ENCODE measurements at regions not wholly inside any gene's neighbourhood (a gene's known extent, or its start where the extent isn't known, plus 50 kb on each side); places are given as distances from the start of the nearest gene placed in this dataset.

DNA sequence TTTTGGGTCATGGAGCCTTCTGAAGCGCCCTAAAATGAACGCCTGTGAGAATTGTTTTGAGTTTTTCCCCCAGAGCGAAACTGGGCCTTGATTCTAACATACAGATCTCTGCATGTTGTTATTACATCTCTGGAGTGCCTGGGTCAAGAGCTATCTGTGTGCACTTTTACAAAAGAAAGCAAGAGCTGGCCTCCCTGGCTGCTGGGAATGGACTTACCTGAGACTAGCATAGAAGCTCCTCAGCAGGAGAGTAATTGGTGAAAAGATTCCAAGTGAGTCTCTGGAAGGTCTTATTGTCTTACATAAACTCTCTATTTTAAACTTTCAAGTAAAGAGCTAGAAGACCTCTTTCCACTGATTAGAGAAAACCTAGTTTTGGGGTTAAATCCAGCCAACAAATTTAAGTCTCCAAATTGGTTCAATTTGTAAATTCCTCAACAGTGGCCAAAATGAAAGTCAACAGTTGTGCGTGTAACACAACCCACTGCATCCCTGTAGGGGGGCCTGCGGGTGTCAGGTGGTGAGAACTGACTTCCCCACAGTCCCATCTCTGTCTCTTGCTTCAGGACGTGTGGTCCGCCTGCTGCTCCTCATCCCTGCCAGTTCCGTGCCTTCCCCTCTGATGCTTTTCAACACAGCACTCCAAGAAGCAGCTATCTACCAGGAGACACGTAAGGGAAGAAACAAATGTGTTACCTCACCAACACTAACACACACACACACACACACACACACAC is 206.1 kb downstream of the SH3BP4 start:
- H3K27ac ChIP-seq (ENCODE audit: low read length), result no peak overlapping the region
- H3K36me3 ChIP-seq (ENCODE audit: control insufficient read depth in 1 of 2, insufficient read depth in 2 of 2, low read length in 2 of 2), result no peaks in the 10 kb centered on the region
- no peak overlapping the region for H3K4me3 ChIP-seq (ENCODE audit: low read depth in 1 of 2, low read length in 2 of 2)
- no peaks in the 10 kb centered on the region for H3K27me3 ChIP-seq (ENCODE audit: low read depth, low read length)
- no peaks in the 10 kb centered on the region for H3K9me3 ChIP-seq (ENCODE audit: control insufficient read depth in 1 of 2, low read length in 2 of 2)
- no peaks in the 10 kb centered on the region for H3K4me1 ChIP-seq (ENCODE audit: control insufficient read depth in 1 of 2, insufficient read depth in 2 of 2, low read length in 2 of 2)

DNA sequence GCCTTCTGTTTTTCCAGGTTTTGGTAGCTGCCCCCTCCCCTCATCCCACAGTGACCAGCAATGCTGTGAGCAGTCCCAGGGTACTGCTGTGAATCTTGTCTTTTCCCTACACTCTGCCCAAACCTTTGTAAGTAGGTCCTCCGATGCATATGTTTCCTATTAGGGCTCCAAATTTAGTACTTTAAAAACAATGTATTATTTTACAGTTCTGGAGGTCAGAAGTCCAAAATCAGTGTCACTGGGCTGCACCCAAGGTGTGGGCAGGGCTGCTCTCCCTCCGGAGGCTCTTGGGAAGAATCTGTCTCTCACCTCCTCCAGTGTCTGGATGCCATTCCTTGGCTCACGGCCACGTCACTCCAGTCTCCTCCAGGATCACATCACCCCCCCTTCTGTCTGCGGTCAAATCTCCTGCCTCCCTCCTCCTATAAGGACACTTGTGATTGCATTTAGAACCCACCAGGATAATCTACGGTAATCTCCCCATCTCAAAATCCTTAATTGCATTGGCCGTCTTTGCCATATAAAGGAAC is 208.5 kb downstream of the SH3BP4 start:
- H3K9me3 ChIP-seq (ENCODE audit: control insufficient read depth in 1 of 2, low read length in 2 of 2), result no peaks in the 10 kb centered on the region
- no peaks in the 10 kb centered on the region for H3K27me3 ChIP-seq (ENCODE audit: low read depth, low read length)
- H3K4me1 ChIP-seq (ENCODE audit: control insufficient read depth in 1 of 2, insufficient read depth in 2 of 2, low read length in 2 of 2), result no peaks in the 10 kb centered on the region
- no peaks in the 10 kb centered on the region for H3K36me3 ChIP-seq (ENCODE audit: control insufficient read depth in 1 of 2, insufficient read depth in 2 of 2, low read length in 2 of 2)
- no peak overlapping the region for H3K4me3 ChIP-seq (ENCODE audit: low read depth in 1 of 2, low read length in 2 of 2)
- no peak overlapping the region for H3K27ac ChIP-seq (ENCODE audit: low read length)

DNA sequence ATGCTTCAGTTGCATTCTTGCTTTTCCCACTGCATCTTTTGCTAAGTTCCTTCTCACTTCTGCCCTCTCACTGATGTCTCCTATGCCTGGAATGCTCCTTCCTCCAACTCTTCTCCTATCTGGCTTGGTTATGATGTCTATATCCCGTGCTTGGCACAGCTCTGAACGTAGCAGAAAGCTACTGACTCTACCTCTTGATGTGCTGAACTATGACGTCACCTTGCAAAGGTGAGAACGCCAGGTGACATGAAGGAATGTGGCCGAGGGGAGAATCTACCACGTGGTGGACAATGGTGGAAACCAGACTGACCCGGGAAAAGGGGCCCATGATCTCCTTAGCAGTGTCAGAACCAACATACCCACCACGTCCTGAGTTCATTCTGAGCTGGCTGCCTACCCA is 209.7 kb downstream of the SH3BP4 start:
- H3K4me3 ChIP-seq (ENCODE audit: low read depth in 1 of 2, low read length in 2 of 2), result no peak overlapping the region
- no peaks in the 10 kb centered on the region for H3K4me1 ChIP-seq (ENCODE audit: control insufficient read depth in 1 of 2, insufficient read depth in 2 of 2, low read length in 2 of 2)
- no peaks in the 10 kb centered on the region for H3K27me3 ChIP-seq (ENCODE audit: low read depth, low read length)
- H3K9me3 ChIP-seq (ENCODE audit: control insufficient read depth in 1 of 2, low read length in 2 of 2), result no peaks in the 10 kb centered on the region
- H3K27ac ChIP-seq (ENCODE audit: low read length), result no peak overlapping the region
- H3K36me3 ChIP-seq (ENCODE audit: control insufficient read depth in 1 of 2, insufficient read depth in 2 of 2, low read length in 2 of 2), result no peaks in the 10 kb centered on the region

DNA sequence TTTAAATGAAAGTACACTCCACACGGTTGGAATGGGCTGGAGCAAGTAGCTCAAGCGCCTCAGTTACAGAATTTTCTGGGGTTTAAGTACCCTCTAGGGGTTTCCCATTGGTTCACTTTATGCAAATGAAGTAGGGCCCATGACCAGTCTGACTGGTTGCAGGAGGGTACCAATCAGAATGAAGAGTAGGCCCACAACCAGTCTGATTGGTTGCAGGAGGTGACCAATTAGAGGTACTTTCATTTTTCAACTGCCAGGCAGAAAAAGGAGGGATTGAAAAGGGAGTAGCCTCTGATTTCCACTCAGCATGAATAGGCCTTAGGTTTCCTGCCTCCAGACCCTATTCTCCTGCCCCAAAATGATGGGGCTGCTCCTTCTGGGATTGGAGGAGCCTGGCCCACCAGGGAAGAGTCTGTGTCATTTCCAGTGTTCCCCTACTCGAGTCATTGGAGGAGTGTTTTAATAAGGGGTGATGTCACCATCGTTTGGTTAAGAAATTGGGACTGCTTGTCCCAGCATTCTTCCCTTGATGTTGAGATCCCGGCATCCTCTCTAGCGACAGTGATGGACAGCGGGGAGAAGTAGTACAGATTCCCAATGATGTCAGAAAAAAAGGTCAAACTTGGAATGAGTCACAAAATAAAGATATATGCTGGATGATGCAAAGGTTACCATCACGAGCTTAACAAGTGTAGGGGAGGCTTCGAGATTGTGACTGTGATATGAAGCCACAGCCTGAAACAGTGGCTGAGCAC is 210.4 kb downstream of the SH3BP4 start:
- H3K36me3 ChIP-seq (ENCODE audit: control insufficient read depth in 1 of 2, insufficient read depth in 2 of 2, low read length in 2 of 2), result no peaks in the 10 kb centered on the region
- H3K9me3 ChIP-seq (ENCODE audit: control insufficient read depth in 1 of 2, low read length in 2 of 2), result no peaks in the 10 kb centered on the region
- H3K27ac ChIP-seq (ENCODE audit: low read length), result no peak overlapping the region
- no peak overlapping the region for H3K4me3 ChIP-seq (ENCODE audit: low read depth in 1 of 2, low read length in 2 of 2)
- H3K4me1 ChIP-seq (ENCODE audit: control insufficient read depth in 1 of 2, insufficient read depth in 2 of 2, low read length in 2 of 2), result no peaks in the 10 kb centered on the region
- H3K27me3 ChIP-seq (ENCODE audit: low read depth, low read length), result no peaks in the 10 kb centered on the region

DNA sequence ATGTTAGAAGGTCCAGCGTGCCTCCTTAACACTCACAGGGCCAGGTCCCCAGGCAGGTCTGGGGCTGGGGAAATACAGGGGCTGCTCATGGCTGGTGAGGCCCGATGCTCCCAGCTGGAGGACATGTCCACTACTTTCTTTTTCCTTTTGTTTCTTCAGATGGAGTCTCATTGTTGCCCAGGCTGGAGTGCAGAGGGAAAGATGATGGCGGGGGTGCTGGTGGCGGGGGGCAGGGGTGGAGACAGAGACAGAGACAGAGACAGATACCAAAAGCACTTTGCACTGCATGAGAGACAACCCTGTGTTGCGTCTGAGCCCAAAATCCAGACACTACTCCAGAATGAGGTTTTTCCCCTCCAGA is 211.0 kb downstream of the SH3BP4 start:
- H3K27me3 ChIP-seq (ENCODE audit: low read depth, low read length), result no peaks in the 10 kb centered on the region
- H3K36me3 ChIP-seq (ENCODE audit: control insufficient read depth in 1 of 2, insufficient read depth in 2 of 2, low read length in 2 of 2), result no peaks in the 10 kb centered on the region
- no peaks in the 10 kb centered on the region for H3K9me3 ChIP-seq (ENCODE audit: control insufficient read depth in 1 of 2, low read length in 2 of 2)
- H3K4me1 ChIP-seq (ENCODE audit: control insufficient read depth in 1 of 2, insufficient read depth in 2 of 2, low read length in 2 of 2), result no peaks in the 10 kb centered on the region
- no peak overlapping the region for H3K4me3 ChIP-seq (ENCODE audit: low read depth in 1 of 2, low read length in 2 of 2)
- H3K27ac ChIP-seq (ENCODE audit: low read length), result no peak overlapping the region

DNA sequence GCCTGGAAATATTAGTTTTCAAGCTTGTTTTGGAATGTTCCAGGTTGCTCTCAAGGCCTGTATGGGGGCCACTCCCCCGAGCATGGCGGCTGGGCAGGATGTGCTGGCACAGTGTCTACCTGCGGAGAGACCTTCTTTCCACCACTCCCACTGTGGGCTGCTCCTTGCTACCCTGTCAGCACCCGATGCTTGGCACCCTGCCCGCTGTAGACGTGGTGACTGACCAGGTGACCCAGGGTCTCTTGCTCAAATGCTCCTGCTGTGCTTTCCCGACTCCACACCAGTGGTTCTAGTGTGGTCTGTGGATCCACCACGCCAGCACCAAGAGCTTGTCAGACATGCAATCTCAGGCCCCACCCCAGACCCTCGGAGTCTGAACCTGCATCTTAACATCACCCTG is 213.3 kb downstream of the SH3BP4 start:
- Histone ChIP-seq H3K27ac (ENCODE audit: low read length) (no peak overlapping the region), H3K36me3 (ENCODE audit: control insufficient read depth in 1 of 2, insufficient read depth in 2 of 2, low read length in 2 of 2) (no peaks in the 10 kb centered on the region), H3K9me3 (ENCODE audit: control insufficient read depth in 1 of 2, low read length in 2 of 2) (no peaks in the 10 kb centered on the region), H3K27me3 (ENCODE audit: low read depth, low read length) (no peaks in the 10 kb centered on the region), H3K4me1 (ENCODE audit: control insufficient read depth in 1 of 2, insufficient read depth in 2 of 2, low read length in 2 of 2) (no peaks in the 10 kb centered on the region), H3K4me3 (ENCODE audit: low read depth in 1 of 2, low read length in 2 of 2) (no peak overlapping the region)

DNA sequence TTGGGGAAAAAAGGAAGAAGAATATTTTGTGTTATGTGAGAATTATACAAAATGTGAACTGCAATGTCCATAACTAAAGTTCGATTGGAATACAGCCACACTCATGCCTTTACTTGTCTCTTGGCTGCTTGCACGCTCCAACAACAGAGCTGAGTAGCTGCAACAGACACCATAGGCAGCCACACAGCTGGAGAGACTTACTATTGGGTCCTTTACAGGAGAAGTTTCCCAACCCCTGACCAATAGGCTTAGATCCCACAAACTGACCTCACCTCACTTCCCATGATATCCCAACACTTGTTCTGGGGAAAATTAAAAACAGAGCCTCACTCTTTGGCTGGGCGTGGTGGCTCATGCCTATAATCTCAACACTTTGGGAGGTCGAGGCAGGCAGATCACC is 213.8 kb downstream of the SH3BP4 start:
- Histone ChIP-seq H3K4me1 (ENCODE audit: control insufficient read depth in 1 of 2, insufficient read depth in 2 of 2, low read length in 2 of 2) (peaks cover 0 to under 1% of the 10 kb centered on the region in 2 donors), H3K4me3 (ENCODE audit: low read depth in 1 of 2, low read length in 2 of 2) (no peak overlapping the region)

DNA sequence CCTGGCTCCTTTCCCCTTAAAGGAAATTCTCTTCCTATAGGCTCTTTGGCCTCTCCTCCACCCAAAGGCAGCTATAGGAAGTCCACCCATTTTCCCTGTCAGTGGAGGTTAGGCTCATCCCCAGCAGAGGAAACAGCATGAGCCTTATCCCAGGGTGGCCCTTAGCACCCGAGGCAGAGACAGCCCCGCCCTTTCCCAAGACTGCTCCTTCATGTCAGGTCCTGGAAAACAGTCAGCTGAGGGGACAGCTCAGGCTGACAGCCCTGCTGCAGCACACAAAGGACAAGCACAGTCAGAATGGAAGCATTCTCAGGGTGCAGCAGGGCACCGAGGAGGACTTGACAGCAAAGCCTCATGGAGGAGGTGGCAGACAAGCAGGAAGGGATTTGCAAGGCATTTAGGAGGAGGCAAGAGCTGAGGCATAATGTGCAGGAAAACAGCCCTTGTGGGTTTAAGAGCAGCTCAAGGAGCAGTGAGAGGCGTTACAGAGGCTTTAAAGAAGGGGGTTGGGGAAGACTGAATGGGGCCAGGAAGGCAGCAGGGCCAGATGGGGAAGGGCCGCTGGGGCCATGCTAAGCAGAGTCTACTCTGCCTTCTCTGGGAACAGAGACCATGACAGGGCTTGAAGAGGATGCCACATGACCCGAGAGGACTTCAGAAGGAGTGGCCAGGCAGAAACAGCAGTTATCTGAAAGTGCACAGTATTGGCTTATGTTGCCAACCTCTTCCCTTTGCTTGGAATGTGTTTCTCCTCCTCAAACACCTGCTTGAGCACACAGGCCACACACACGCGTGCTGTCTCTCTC is 216.6 kb downstream of the SH3BP4 start:
- no peaks in the 10 kb centered on the region for H3K27me3 ChIP-seq (ENCODE audit: low read depth, low read length)
- H3K4me3 ChIP-seq (ENCODE audit: low read depth in 1 of 2, low read length in 2 of 2), result no peak overlapping the region
- H3K36me3 ChIP-seq (ENCODE audit: control insufficient read depth in 1 of 2, insufficient read depth in 2 of 2, low read length in 2 of 2), result no peaks in the 10 kb centered on the region
- H3K27ac ChIP-seq (ENCODE audit: low read length), result no peak overlapping the region
- peaks cover 5 to 8% of the 10 kb centered on the region in 2 donors for H3K4me1 ChIP-seq (ENCODE audit: control insufficient read depth in 1 of 2, insufficient read depth in 2 of 2, low read length in 2 of 2)
- no peaks in the 10 kb centered on the region for H3K9me3 ChIP-seq (ENCODE audit: control insufficient read depth in 1 of 2, low read length in 2 of 2)

More for the DNA sequence above, 213.8 kb downstream of the SH3BP4 start:
- Histone ChIP-seq H3K27me3 (ENCODE audit: low read depth, low read length) (no peaks in the 10 kb centered on the region), H3K9me3 (ENCODE audit: control insufficient read depth in 1 of 2, low read length in 2 of 2) (no peaks in the 10 kb centered on the region), H3K27ac (ENCODE audit: low read length) (no peak overlapping the region), H3K36me3 (ENCODE audit: control insufficient read depth in 1 of 2, insufficient read depth in 2 of 2, low read length in 2 of 2) (no peaks in the 10 kb centered on the region)

DNA sequence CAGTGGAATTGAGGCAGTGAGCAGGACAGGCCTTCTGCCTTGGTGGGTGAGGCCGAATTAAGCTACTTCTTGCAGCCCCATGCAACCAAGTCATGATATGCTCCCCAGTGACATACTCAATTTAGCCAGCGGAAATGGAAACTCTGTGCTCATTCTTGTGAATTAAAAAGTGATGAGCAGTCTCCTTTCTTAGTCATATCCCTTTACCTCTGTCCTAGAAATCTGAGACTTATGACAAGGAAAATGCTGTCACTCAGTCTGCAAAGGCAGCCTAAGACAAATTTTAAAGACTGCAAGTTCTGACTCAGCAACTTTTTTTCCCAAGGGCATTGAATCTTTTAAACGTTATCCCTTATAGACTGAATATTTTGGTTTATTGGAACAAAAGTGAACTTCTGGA is 218.2 kb downstream of the SH3BP4 start:
- Histone ChIP-seq H3K27ac (ENCODE audit: low read length) (no peak overlapping the region), H3K4me1 (ENCODE audit: control insufficient read depth in 1 of 2, insufficient read depth in 2 of 2, low read length in 2 of 2) (peaks cover 5 to 8% of the 10 kb centered on the region in 2 donors), H3K27me3 (ENCODE audit: low read depth, low read length) (no peaks in the 10 kb centered on the region), H3K9me3 (ENCODE audit: control insufficient read depth in 1 of 2, low read length in 2 of 2) (no peaks in the 10 kb centered on the region), H3K4me3 (ENCODE audit: low read depth in 1 of 2, low read length in 2 of 2) (no peak overlapping the region), H3K36me3 (ENCODE audit: control insufficient read depth in 1 of 2, insufficient read depth in 2 of 2, low read length in 2 of 2) (no peaks in the 10 kb centered on the region)

DNA sequence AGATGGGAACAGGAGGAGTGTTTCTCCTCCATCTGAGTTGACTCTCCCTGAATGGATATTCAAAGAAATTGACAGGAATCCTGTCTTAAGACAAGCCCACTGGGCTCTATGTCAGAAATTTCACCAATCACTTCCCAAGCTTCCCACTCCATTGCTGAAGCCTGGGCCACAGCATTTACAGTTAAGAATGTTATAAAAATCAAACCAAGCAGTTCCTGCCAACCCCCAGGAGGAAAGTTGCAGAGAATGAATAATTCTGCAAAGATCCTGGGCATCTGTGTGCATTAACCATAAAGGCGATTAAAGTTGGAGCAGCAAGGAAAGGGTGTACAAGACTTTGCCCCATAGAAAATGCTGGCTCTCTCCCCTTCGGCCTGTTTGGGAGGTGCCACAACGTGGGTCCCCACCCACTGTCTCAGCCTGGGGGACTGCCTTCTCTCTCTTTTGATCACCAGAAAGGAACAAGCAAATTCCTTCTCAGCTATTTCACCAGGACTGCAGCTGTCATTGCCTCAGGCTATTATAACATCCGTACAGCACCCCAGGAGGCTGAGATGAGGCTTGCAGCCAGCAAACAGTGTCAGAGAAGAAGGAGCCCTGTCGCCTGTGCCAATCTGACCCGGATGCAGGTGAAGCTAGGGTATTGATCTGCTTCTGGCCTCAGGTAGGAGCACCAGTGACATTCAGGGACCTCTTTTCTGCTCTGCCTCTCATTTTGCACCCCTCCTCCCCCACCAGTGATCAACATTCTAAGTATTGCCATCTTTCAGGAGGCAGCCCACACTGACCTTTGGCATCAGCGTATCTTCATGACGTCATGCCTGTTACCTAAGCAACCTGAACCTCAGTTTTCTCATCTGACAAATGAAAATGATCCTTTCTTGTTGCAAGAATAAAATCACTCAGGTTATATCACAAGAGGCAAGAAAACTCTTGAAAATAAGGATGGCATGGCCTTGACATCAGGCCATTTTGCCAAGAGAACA is 219.0 kb downstream of the SH3BP4 start:
- Histone ChIP-seq H3K36me3 (ENCODE audit: control insufficient read depth in 1 of 2, insufficient read depth in 2 of 2, low read length in 2 of 2) (no peaks in the 10 kb centered on the region), H3K4me3 (ENCODE audit: low read depth in 1 of 2, low read length in 2 of 2) (no peak overlapping the region), H3K27ac (ENCODE audit: low read length) (no peak overlapping the region), H3K9me3 (ENCODE audit: control insufficient read depth in 1 of 2, low read length in 2 of 2) (no peaks in the 10 kb centered on the region), H3K4me1 (ENCODE audit: control insufficient read depth in 1 of 2, insufficient read depth in 2 of 2, low read length in 2 of 2) (peaks cover 5 to 8% of the 10 kb centered on the region in 2 donors), H3K27me3 (ENCODE audit: low read depth, low read length) (no peaks in the 10 kb centered on the region)

Measured in muscle layer of duodenum (tissue), 2 donors.